Mucosa of descending colon (tissue), 3 donors: ENCODE measurements at regions not wholly inside any gene's neighbourhood (a gene's known extent, or its start where the extent isn't known, plus 50 kb on each side); places are given as distances from the start of the nearest gene placed in this dataset.

Experiments
- ATAC-seq: fragments of 200-7000 bp; cut with Tn5 transposase; one replicate; pipeline ENCODE4 v1.9.1; 2020; ENCODE audit warnings: mild to moderate bottlenecking, moderate library complexity
- DNase-seq, 3 donors: peaks; one replicate each; pipeline ENCODE4 v3.0.0-alpha.2; 2020
- H3K36me3 ChIP-seq: fragments of 200-600 bp; one replicate; pipeline ENCODE4 v1.8.0; 2021; ENCODE audit warnings: low read depth, mild to moderate bottlenecking
- H3K4me1 ChIP-seq: fragments of 200-600 bp; one replicate; pipeline ENCODE4 v1.8.0; 2021; ENCODE audit warnings: low read depth, mild to moderate bottlenecking
- H3K4me3 ChIP-seq: fragments of 200-600 bp; one replicate; pipeline ENCODE4 v1.8.0; 2021; ENCODE audit warnings: mild to moderate bottlenecking
- H3K9me3 ChIP-seq: fragments of 200-600 bp; one replicate; pipeline ENCODE4 v1.8.0; 2021; ENCODE audit warnings: mild to moderate bottlenecking
- CTCF ChIP-seq: fragments of 200-600 bp; IDR thresholded peaks from one replicate; pipeline ENCODE4 v1.8.0; 2022; ENCODE audit warnings: antibody characterized with exemption, mild to moderate bottlenecking
- intact Hi-C, 2 donors: fragments of 100-400 bp; cut with DNase I in 1 of 2; cut with micrococcal nuclease in 1 of 2; formaldehyde crosslinking; loops; one replicate each; pipeline versions ENCODE4 v1.11.0 to v1.11.1; 2022; cut with DNase I, micrococcal nuclease
- donor health status: DM: no; HTN: no; CAD: no; lungs with moderate emphysema.
- donor health status: DM: no; HTN: no; CAD: no.
- donor health status: DM: no; HTN: yes; CAD: no.

- no peak for TF ChIP-seq CTCF
- H3K4me1 ChIP-seq = no peaks in the 10 kb centered on the region
- ATAC-seq (no peak), DNase-seq (no peak)
- no peak overlapping the region for H3K4me3 ChIP-seq
- H3K9me3 ChIP-seq = no peaks in the 10 kb centered on the region
- no peaks in the 10 kb centered on the region for H3K36me3 ChIP-seq
- intact Hi-C loops = no loop called here
Observed at GRCh38 chr2:164014791-164015190, 279.0 kb upstream of the FIGN start.

GRCh38 chr2:164014068-164014731, 278.4 kb upstream of the FIGN start:
- no peak for TF ChIP-seq CTCF
- no peaks in the 10 kb centered on the region for H3K36me3 ChIP-seq
- intact Hi-C loops = no loop called here
- no peak for ATAC-seq
- no peaks in the 10 kb centered on the region for H3K4me1 ChIP-seq
- H3K9me3 ChIP-seq = no peaks in the 10 kb centered on the region
- H3K4me3 ChIP-seq = no peak overlapping the region
- DNase-seq = no peak

GRCh38 chr2:164012581-164012980, 276.8 kb upstream of the FIGN start:
- Histone ChIP-seq H3K36me3 (no peaks in the 10 kb centered on the region), H3K4me1 (no peaks in the 10 kb centered on the region), H3K9me3 (no peaks in the 10 kb centered on the region), H3K4me3 (no peak overlapping the region)
- ATAC-seq (no peak), DNase-seq (no peak)
- no peak for TF ChIP-seq CTCF
- intact Hi-C loops = no loop called here

- ATAC-seq (no peak), DNase-seq (no peak)
- Histone ChIP-seq H3K9me3 (no peaks in the 10 kb centered on the region), H3K4me3 (no peak overlapping the region), H3K4me1 (no peaks in the 10 kb centered on the region), H3K36me3 (no peaks in the 10 kb centered on the region)
- no peak for TF ChIP-seq CTCF
- intact Hi-C loops = no loop called here
Observed at GRCh38 chr2:164009756-164010337, 274.0 kb upstream of the FIGN start.

GRCh38 chr2:164008752-164009151, 272.9 kb upstream of the FIGN start:
- Histone ChIP-seq H3K36me3 (no peaks in the 10 kb centered on the region), H3K4me3 (no peak overlapping the region), H3K9me3 (no peaks in the 10 kb centered on the region), H3K4me1 (no peaks in the 10 kb centered on the region)
- ATAC-seq = no peak
- no peak for DNase-seq
- TF ChIP-seq CTCF = no peak
- intact Hi-C loops = no loop called here

GRCh38 chr2:164006704-164007103, 270.9 kb upstream of the FIGN start:
- DNase-seq (no peak), ATAC-seq (no peak)
- intact Hi-C loops = no loop called here
- no peaks in the 10 kb centered on the region for H3K4me1 ChIP-seq
- H3K4me3 ChIP-seq = no peak overlapping the region
- H3K9me3 ChIP-seq = no peaks in the 10 kb centered on the region
- no peaks in the 10 kb centered on the region for H3K36me3 ChIP-seq
- TF ChIP-seq CTCF = no peak
